K562 (cell line): ENCODE measurements at regions not wholly inside any gene's neighbourhood (a gene's known extent, or its start where the extent isn't known, plus 50 kb on each side); places are given as distances from the start of the nearest gene placed in this dataset.

Source experiments
- ATAC-seq: fragments of 200-7000 bp; cut with Tn5 transposase; 3 replicates; pipeline ENCODE4 v1.9.1; 2020; ENCODE audit warnings: moderate library complexity
- BruUV-seq: library from RNA; stranded (reverse); fragments of 400-500 nt; replicated peaks from 2 replicates; lab custom pipeline; 2021; lab: Mats Ljungman, UMichigan
- CTCF ChIA-PET: fragments of 300-600 bp; formaldehyde crosslinking; extraction: SDS; loops from one replicate; lab custom pipeline; 2021; ENCODE audit warnings: low intra/inter-chr PET ratio; lab: Yijun Ruan, JAX
- POLR2A ChIA-PET: fragments of 300-600, 350-650 bp; sonication (Branson Sonifier 250); formaldehyde crosslinking; extraction: SDS; loops from one replicate; lab custom pipeline; 2021; ENCODE audit warnings: antibody characterized with exemption, inconsistent platforms; lab: Yijun Ruan, JAX
- DNase-seq, 4 experiments: peaks; one replicate each; pipeline versions ENCODE4 v3.0.0 to v3.0.0-alpha.2; 2011 to 2018; ENCODE audit warnings: low spot score in 3 of 4, mixed read lengths in 3 of 4; ENCODE audit errors: extremely low read depth in 1 of 4
- FAIRE-seq: peaks from 2 replicates; lab custom pipeline; 2011; peaks lifted over from hg19 to GRCh38; lab: Jason Lieb, UNC
- H2AFZ ChIP-seq: 2 replicates; pipeline ENCODE4 v1.6.0; 2011; ENCODE audit warnings: low read depth, low read length, control low read depth, inconsistent platforms
- H3K27ac ChIP-seq: fragments of 200-600 bp; 3 replicates; pipeline ENCODE4 v1.8.0; 2011; ENCODE audit warnings: low read depth, mild to moderate bottlenecking, control low read depth, inconsistent platforms, low read length, moderate library complexity, mixed read lengths; ENCODE audit errors: extremely low read depth
- H3K27me3 ChIP-seq, 2 experiments: fragments of 300-600 bp in 1 of 2; 2 replicates in 1 of 2; 3 replicates in 1 of 2; pipeline versions ENCODE4 v1.6.0 to v1.8.0; 2011; ENCODE audit warnings: inconsistent platforms in 2 of 2, low read length in 2 of 2, mild to moderate bottlenecking in 1 of 2, mixed read lengths in 1 of 2, moderate library complexity in 1 of 2; ENCODE audit not compliant: control insufficient read depth in 2 of 2, insufficient read depth in 2 of 2
- H3K36me3 ChIP-seq: fragments of 300-600 bp; 3 replicates; pipeline ENCODE4 v1.8.0; 2011; ENCODE audit warnings: mild to moderate bottlenecking, low read length, inconsistent platforms; ENCODE audit not compliant: control insufficient read depth, insufficient read depth
- H3K4me1 ChIP-seq, 2 experiments: fragments of 200-600 bp in 1 of 2; replicated peaks in 1 of 2; 2 replicates in 1 of 2; 3 replicates in 1 of 2; pipeline versions ENCODE4 v1.5.1 to v1.8.0; 2011; ENCODE audit warnings: inconsistent platforms in 2 of 2, low read length in 2 of 2, mild to moderate bottlenecking in 1 of 2, mixed read lengths in 1 of 2, moderate library complexity in 1 of 2; ENCODE audit not compliant: control insufficient read depth in 2 of 2, insufficient read depth in 2 of 2
- H3K4me2 ChIP-seq: 2 replicates; pipeline ENCODE4 v1.6.1; 2011; ENCODE audit warnings: low read length, control low read depth, inconsistent platforms, mixed read lengths; ENCODE audit not compliant: insufficient read depth
- H3K4me3 ChIP-seq: fragments of 200-600 bp; sonication (generic), shearing (Covaris generic); 2 replicates; pipeline ENCODE4 v1.5.1; 2016; ENCODE audit warnings: control low read depth, inconsistent platforms
- H3K79me2 ChIP-seq: fragments of 200-600 bp; 3 replicates; pipeline ENCODE4 v1.8.0; 2011; ENCODE audit warnings: low read length, inconsistent platforms; ENCODE audit not compliant: control insufficient read depth, insufficient read depth
- H3K9ac ChIP-seq, 2 experiments: 2 replicates each; pipeline versions ENCODE4 v1.6.0 to v1.6.1; 2011; ENCODE audit warnings: low read depth in 2 of 2, low read length in 2 of 2, control low read depth in 1 of 2, inconsistent platforms in 1 of 2, mild to moderate bottlenecking in 1 of 2, mixed read lengths in 1 of 2; ENCODE audit not compliant: insufficient read depth in 1 of 2
- H3K9me1 ChIP-seq: one replicate; pipeline ENCODE4 v1.6.0; 2011; ENCODE audit warnings: inconsistent platforms, mild to moderate bottlenecking, low read length, moderate library complexity; ENCODE audit not compliant: control insufficient read depth, insufficient read depth
- H3K9me3 ChIP-seq: replicated peaks from 2 replicates; pipeline ENCODE4 v1.5.1; 2011; ENCODE audit warnings: low read depth, low read length, inconsistent platforms; ENCODE audit not compliant: control insufficient read depth, insufficient read depth
- H4K20me1 ChIP-seq: replicated peaks from 2 replicates; pipeline ENCODE4 v1.6.1; 2011; ENCODE audit warnings: low read length, inconsistent platforms, mixed read lengths; ENCODE audit not compliant: control insufficient read depth, insufficient read depth
- ARNT ChIP-seq, 2 experiments: fragments of 450-650 bp; IDR thresholded peaks; 2 replicates each; pipeline ENCODE4 v1.6.1; 2016; ENCODE audit warnings: mild to moderate bottlenecking in 1 of 2
- BRF1 ChIP-seq: IDR thresholded peaks from 3 replicates; pipeline ENCODE4 v1.6.1; 2011; ENCODE audit warnings: borderline replicate concordance, mild to moderate bottlenecking; ENCODE audit not compliant: insufficient read length; ENCODE audit errors: extremely low read depth
- CHD4 ChIP-seq: fragments of 200-600 bp; sonication (generic); IDR thresholded peaks from 3 replicates; pipeline ENCODE4 v1.6.1; 2012; ENCODE audit warnings: low read depth, mild to moderate bottlenecking, mixed read lengths, low read length, inconsistent platforms; ENCODE audit not compliant: insufficient read depth, insufficient replicate concordance, poor library complexity, severe bottlenecking
- HEY1 ChIP-seq: fragments of 250-450 bp; sonication (Bioruptor Pico); IDR thresholded peaks from 2 replicates; pipeline ENCODE4 v1.5.0; 2020; ENCODE audit warnings: mild to moderate bottlenecking, moderate library complexity, borderline replicate concordance
- IRF2 ChIP-seq: sonication (generic); formaldehyde crosslinking; IDR thresholded peaks from 2 replicates; pipeline ENCODE4 v1.8.1; 2022; ENCODE audit warnings: mild to moderate bottlenecking, missing genetic modification reagents
- KLF10 ChIP-seq: fragments of 250-450 bp; sonication (Bioruptor Pico); IDR thresholded peaks from 2 replicates; pipeline ENCODE4 v1.6.1; 2021; ENCODE audit warnings: matching md5 sums
- KLF13 ChIP-seq: fragments of 450-650 bp; IDR thresholded peaks from 2 replicates; pipeline ENCODE4 v1.6.1; 2016; ENCODE audit warnings: missing genetic modification characterization, low read depth, mild to moderate bottlenecking, missing compliant biosample characterization, moderate library complexity, borderline replicate concordance
- MXD1 ChIP-seq: fragments of 250-450 bp; sonication (Bioruptor Pico); IDR thresholded peaks from 2 replicates; pipeline ENCODE4 v1.8.0; 2021; ENCODE audit warnings: borderline replicate concordance, mild to moderate bottlenecking, moderate library complexity; ENCODE audit not compliant: poor library complexity, severe bottlenecking
- RBM39 ChIP-seq: fragments of 200-400 bp; formaldehyde crosslinking; optimal IDR thresholded peaks from 2 replicates; pipeline ENCODE3; 2018; ENCODE audit warnings: low read depth, low read length
- STAT5B ChIP-seq: fragments of 250-450 bp; sonication (Bioruptor Pico); IDR thresholded peaks from 2 replicates; pipeline ENCODE4 v1.8.0; 2021; ENCODE audit warnings: mild to moderate bottlenecking, inconsistent platforms
- ZBTB34 ChIP-seq: fragments of 250-450 bp; sonication (Bioruptor Pico); IDR thresholded peaks from 2 replicates; pipeline ENCODE4 v1.8.0; 2021; ENCODE audit warnings: mild to moderate bottlenecking, moderate library complexity
- WGBS: fragments of 100-300 bp; shearing (Covaris generic); methylation state at CpG from one replicate; pipeline ENCODE4 v1.1.6; 2016; ENCODE audit warnings: low coverage, mixed read lengths; ENCODE audit not compliant: insufficient coverage; ENCODE audit errors: missing lambda C conversion rate; 5-methylcytosine and 5-hydroxymethylcytosine counted together
- in situ Hi-C: fragments of 300-500 bp; cut with MboI; formaldehyde crosslinking; loops from 4 replicates; pipeline ENCODE4 v1.15.0; 2018; ENCODE audit warnings: inconsistent platforms, mixed read lengths
- intact Hi-C: fragments of 100-400 bp; cut with micrococcal nuclease; formaldehyde crosslinking; loops from 2 replicates; pipeline ENCODE4 v1.14.2; 2022
- TF ChIP-seq, protein P1 (sequence below): fragments of 250-450 bp; sonication (Bioruptor Pico); IDR thresholded peaks from 2 replicates; pipeline ENCODE4 v1.5.0; 2021; ENCODE audit warnings: mild to moderate bottlenecking, borderline replicate concordance
- TF ChIP-seq, protein P2 (sequence below): sonication (generic); formaldehyde crosslinking; IDR thresholded peaks from 2 replicates; pipeline ENCODE4 v1.8.1; 2023; ENCODE audit warnings: mild to moderate bottlenecking, missing genetic modification reagents, moderate library complexity
- TF ChIP-seq, protein P3 (sequence below): fragments of 450-650 bp; formaldehyde crosslinking; IDR thresholded peaks from 2 replicates; pipeline ENCODE4 v1.4.0; 2020; ENCODE audit warnings: mild to moderate bottlenecking, moderate library complexity

DNA sequence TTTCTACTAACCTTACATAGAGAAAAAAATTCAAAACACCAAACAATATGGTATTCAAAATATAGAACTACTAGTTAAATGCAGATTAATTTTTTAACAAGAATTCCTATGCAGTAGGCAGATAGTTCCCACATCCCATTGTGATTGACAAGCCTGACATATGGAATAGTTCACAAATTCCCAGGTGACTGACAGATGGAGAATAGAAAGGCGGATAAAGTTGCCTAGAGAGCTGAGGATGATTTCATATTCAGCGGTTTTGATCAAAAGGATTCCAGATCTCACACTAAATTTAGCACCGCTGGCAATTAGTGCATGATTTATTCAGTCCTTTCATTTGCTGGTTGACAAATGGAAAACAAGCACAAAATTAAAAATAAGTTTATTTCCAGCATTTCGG lies 733.7 kb upstream of the POU3F3 start:
- no peaks in the 10 kb centered on the region for H4K20me1 ChIP-seq
- H3K27me3 ChIP-seq, result no peaks in the 10 kb centered on the region
- H3K9me3 ChIP-seq, result no peaks in the 10 kb centered on the region
- H3K79me2 ChIP-seq, result no peaks in the 10 kb centered on the region
- no peak overlapping the region for H3K9ac ChIP-seq
- H3K4me3 ChIP-seq, result no peak overlapping the region
- WGBS, result 3% methylated on average over 4 of the region's 4 CpGs
- TF ChIP-seq ARNT (IDR thresholded peaks at IDR 0.05) (no peak), CHD4 (no peak), IRF2 (CRISPR knock-in tag) (no peak), RBM39 (no peak), MXD1 (CRISPR knock-in tag) (no peak), KLF10 (no peak), BRF1 (no peak), HEY1 (no peak), ZBTB34 (CRISPR knock-in tag) (no peak), KLF13 (tag) (no peak), STAT5B (CRISPR knock-in tag) (no peak)
- TF ChIP-seq, protein P1, sequence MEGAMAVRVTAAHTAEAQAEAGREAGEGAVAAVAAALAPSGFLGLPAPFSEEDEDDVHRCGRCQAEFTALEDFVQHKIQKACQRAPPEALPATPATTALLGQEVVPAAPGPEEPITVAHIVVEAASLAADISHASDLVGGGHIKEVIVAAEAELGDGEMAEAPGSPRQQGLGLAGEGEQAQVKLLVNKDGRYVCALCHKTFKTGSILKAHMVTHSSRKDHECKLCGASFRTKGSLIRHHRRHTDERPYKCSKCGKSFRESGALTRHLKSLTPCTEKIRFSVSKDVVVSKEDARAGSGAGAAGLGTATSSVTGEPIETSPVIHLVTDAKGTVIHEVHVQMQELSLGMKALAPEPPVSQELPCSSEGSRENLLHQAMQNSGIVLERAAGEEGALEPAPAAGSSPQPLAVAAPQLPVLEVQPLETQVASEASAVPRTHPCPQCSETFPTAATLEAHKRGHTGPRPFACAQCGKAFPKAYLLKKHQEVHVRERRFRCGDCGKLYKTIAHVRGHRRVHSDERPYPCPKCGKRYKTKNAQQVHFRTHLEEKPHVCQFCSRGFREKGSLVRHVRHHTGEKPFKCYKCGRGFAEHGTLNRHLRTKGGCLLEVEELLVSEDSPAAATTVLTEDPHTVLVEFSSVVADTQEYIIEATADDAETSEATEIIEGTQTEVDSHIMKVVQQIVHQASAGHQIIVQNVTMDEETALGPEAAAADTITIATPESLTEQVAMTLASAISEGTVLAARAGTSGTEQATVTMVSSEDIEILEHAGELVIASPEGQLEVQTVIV (CRISPR knock-in tag), result no peak
- TF ChIP-seq, protein P2, sequence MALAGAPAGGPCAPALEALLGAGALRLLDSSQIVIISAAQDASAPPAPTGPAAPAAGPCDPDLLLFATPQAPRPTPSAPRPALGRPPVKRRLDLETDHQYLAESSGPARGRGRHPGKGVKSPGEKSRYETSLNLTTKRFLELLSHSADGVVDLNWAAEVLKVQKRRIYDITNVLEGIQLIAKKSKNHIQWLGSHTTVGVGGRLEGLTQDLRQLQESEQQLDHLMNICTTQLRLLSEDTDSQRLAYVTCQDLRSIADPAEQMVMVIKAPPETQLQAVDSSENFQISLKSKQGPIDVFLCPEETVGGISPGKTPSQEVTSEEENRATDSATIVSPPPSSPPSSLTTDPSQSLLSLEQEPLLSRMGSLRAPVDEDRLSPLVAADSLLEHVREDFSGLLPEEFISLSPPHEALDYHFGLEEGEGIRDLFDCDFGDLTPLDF (CRISPR knock-in tag), result no peak
- TF ChIP-seq, protein P3, sequence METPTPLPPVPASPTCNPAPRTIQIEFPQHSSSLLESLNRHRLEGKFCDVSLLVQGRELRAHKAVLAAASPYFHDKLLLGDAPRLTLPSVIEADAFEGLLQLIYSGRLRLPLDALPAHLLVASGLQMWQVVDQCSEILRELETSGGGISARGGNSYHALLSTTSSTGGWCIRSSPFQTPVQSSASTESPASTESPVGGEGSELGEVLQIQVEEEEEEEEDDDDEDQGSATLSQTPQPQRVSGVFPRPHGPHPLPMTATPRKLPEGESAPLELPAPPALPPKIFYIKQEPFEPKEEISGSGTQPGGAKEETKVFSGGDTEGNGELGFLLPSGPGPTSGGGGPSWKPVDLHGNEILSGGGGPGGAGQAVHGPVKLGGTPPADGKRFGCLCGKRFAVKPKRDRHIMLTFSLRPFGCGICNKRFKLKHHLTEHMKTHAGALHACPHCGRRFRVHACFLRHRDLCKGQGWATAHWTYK (CRISPR knock-in tag), result no peak
- no peak overlapping the region for H3K4me2 ChIP-seq
- H3K36me3 ChIP-seq, result no peaks in the 10 kb centered on the region
- no peaks in the 10 kb centered on the region for H3K9me1 ChIP-seq
- FAIRE-seq, result no peak
- in situ Hi-C loops (no loop called here), intact Hi-C loops (no loop called here)
- H2AFZ ChIP-seq, result no peak overlapping the region
- POLR2A ChIA-PET, result no interaction called here
- no peak overlapping the region for H3K27ac ChIP-seq
- no peak for DNase-seq
- H3K4me1 ChIP-seq, result no peaks in the 10 kb centered on the region
- BruUV-seq, result no TSS peak
- CTCF ChIA-PET, result no interaction called here
- ATAC-seq, result no peak
